ENCODE measurements at regions not wholly inside any gene's neighbourhood (a gene's known extent, or its start where the extent isn't known, plus 50 kb on each side); places are given as distances from the start of the nearest gene placed in this dataset.

DNA sequence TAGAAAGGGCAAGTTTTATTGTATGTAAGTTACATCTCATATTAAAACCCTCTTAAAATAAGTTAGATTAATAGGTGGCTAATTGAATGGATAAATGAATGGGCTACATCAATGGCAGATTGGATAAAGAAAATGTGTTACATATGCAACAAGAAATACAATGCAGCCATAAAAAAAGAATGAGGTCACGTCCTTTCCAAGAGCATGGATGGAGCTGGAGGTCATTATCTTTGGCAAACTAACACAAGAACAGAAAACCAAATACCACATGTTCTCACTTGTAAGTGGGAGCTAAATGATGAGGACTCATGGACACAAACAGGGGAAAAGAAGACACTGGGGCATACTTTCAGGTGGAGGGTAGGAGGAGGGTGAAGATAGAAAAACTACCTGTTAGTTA lies 182.2 kb upstream of the GNAI1 start:
- TF ChIP-seq, protein P1, sequence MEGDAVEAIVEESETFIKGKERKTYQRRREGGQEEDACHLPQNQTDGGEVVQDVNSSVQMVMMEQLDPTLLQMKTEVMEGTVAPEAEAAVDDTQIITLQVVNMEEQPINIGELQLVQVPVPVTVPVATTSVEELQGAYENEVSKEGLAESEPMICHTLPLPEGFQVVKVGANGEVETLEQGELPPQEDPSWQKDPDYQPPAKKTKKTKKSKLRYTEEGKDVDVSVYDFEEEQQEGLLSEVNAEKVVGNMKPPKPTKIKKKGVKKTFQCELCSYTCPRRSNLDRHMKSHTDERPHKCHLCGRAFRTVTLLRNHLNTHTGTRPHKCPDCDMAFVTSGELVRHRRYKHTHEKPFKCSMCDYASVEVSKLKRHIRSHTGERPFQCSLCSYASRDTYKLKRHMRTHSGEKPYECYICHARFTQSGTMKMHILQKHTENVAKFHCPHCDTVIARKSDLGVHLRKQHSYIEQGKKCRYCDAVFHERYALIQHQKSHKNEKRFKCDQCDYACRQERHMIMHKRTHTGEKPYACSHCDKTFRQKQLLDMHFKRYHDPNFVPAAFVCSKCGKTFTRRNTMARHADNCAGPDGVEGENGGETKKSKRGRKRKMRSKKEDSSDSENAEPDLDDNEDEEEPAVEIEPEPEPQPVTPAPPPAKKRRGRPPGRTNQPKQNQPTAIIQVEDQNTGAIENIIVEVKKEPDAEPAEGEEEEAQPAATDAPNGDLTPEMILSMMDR (conservative IDR thresholded peaks at IDR 0.05), result no peak
- TF ChIP-seq ZFX (IDR thresholded peaks at IDR 0.05), result no peak

All from C4-2B (cell line).